HAP-1 (cell line): ENCODE measurements at regions not wholly inside any gene's neighbourhood (a gene's known extent, or its start where the extent isn't known, plus 50 kb on each side); places are given as distances from the start of the nearest gene placed in this dataset.
"Not testable (repeated sequence)": the region's sequence is repeated elsewhere in the genome, so short reads cannot be mapped to it uniquely, and the experiment has no call there.

ENCODE experiments used
- DNase-seq, 2 experiments: peaks; one replicate each; pipeline ENCODE4 v3.0.0-alpha.2; 2016 to 2020; ENCODE audit warnings: low spot score in 2 of 2
- H3K27me3 ChIP-seq: fragments of 250-450 bp; sonication (Bioruptor Pico); 2 replicates; pipeline ENCODE4 v1.5.1; 2020; ENCODE audit warnings: low read depth, mild to moderate bottlenecking, moderate library complexity
- H3K36me3 ChIP-seq: fragments of 250-450 bp; sonication (Bioruptor Pico); replicated peaks from 2 replicates; pipeline ENCODE4 v1.5.1; 2020; ENCODE audit warnings: mild to moderate bottlenecking
- H3K4me1 ChIP-seq: fragments of 250-450 bp; sonication (Bioruptor Pico); 2 replicates; pipeline ENCODE4 v1.5.1; 2020; ENCODE audit warnings: mild to moderate bottlenecking
- H3K4me3 ChIP-seq: fragments of 250-450 bp; sonication (Bioruptor Pico); 2 replicates; pipeline ENCODE4 v1.5.1; 2020; ENCODE audit warnings: mild to moderate bottlenecking, moderate library complexity
- H3K9me3 ChIP-seq: fragments of 250-450 bp; sonication (Bioruptor Pico); 2 replicates; pipeline ENCODE4 v1.5.1; 2020; ENCODE audit warnings: mild to moderate bottlenecking, moderate library complexity
- in situ Hi-C: fragments of 300-500 bp; cut with MboI; formaldehyde crosslinking; loops from 3 replicates; pipeline ENCODE4 v1.14.3; 2020; ENCODE audit warnings: low sequenced_read_pairs, inconsistent platforms, mixed read lengths

DNA sequence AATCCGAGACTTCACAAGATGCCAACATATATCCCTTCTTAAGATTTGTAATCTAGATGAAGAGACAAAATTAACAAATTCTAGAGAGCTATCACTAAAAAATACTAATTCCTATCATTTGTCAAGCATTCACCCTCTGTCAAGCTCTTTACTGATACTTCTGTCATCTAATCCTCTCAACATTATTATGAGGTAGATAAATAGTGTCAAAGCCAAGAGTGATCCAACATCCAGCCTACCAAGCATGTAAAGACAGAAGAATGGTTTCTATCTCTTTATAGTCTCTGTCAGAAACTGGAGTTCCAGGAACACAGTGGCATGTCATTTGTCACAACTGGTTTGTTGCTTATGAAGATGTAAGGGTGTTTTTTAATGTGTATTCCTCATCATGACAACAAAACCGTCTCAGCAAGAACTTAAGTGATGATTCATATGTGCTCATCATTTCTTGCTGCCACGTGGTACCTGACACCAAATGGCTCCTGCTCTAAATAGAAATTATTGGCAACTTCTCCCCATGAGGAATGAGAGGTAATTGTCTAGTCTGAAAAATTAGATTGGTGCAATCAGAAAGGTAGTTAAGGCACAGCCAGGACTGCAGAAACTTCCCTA, 196.8 kb downstream of the TOX3 start:
- Histone ChIP-seq H3K9me3 (no peaks in the 10 kb centered on the region), H3K4me3 (no peak overlapping the region), H3K36me3 (no peaks in the 10 kb centered on the region), H3K4me1 (no peaks in the 10 kb centered on the region), H3K27me3 (no peaks in the 10 kb centered on the region)
- in situ Hi-C loops = no loop called here
- DNase-seq = no peak

DNA sequence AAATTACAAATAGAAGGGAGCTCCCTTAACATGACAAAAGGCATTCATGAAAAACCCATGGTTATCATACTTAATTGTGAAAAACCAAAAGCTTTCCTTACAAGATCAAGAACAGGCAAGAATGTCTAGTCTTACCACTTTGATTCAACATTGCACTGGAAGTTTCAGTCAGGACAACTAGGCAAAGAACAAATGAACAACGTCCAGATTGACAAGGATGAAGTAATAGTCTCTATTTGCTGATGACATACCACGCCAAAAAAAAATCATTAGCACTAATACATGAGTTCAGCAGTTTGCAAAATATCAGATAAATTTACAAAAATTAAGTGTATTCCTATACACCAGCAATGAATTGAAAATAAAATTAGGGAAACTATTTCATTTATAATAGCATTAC, 200.2 kb downstream of the TOX3 start:
- H3K4me1 ChIP-seq = no peaks in the 10 kb centered on the region
- H3K27me3 ChIP-seq = no peaks in the 10 kb centered on the region
- in situ Hi-C loops = no loop called here
- H3K4me3 ChIP-seq = no peak overlapping the region
- no peak for DNase-seq
- H3K9me3 ChIP-seq = no peaks in the 10 kb centered on the region
- H3K36me3 ChIP-seq = no peaks in the 10 kb centered on the region

- H3K9me3 ChIP-seq, H3K4me3 ChIP-seq, H3K27me3 ChIP-seq, in situ Hi-C loops, H3K4me1 ChIP-seq, H3K36me3 ChIP-seq: not testable (repeated sequence)
- DNase-seq = peak in 1 of 2 experiments; percentile 23
Observed at GRCh38 chr16:52333673-52334072, 213.3 kb downstream of the TOX3 start.

- in situ Hi-C loops = no loop called here
- DNase-seq = no peak
- no peaks in the 10 kb centered on the region for H3K4me1 ChIP-seq
- no peaks in the 10 kb centered on the region for H3K27me3 ChIP-seq
- H3K36me3 ChIP-seq = no peaks in the 10 kb centered on the region
- H3K9me3 ChIP-seq = no peaks in the 10 kb centered on the region
- H3K4me3 ChIP-seq = no peak overlapping the region
Observed at GRCh38 chr16:52320930-52321439, 226.0 kb downstream of the TOX3 start.

DNA sequence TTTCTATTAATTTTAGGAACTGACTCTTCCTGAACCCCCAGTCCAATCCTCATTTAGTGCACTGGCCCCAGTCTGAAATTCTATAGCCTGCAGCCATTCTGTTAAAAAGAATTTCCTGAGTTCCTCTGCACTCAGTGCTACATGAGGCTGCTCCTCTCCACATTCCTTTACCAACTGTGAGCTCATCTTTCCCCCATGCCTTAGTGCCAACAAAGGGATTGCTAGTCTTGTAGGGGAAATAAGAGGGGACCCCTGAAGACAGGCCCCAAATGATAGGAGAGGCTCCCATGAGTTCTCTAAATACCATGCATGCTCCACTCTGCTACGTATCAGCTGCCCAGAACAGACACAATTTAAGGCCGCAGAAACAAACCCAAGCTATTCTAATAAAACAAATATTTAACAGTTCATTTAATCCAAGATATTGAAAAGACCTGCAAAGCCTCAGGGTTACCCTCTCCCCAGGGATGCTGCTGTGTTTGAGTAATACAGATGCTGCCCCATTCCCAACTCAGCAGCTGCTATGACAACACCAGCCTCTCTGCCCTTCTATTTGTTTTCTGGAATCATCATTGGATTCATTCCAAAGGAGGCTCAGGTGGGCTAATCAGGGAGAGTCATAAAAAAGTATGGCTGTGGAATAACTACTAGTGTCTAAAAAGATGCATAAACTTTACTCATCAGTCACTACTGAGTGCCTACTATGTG, 228.5 kb downstream of the TOX3 start:
- DNase-seq = no peak
- Histone ChIP-seq H3K4me1 (no peaks in the 10 kb centered on the region), H3K4me3 (no peak overlapping the region), H3K36me3 (no peaks in the 10 kb centered on the region), H3K27me3 (no peaks in the 10 kb centered on the region), H3K9me3 (no peaks in the 10 kb centered on the region)
- in situ Hi-C loops = no loop called here

- H3K4me1 ChIP-seq = no peaks in the 10 kb centered on the region
- no peak overlapping the region for H3K4me3 ChIP-seq
- H3K36me3 ChIP-seq = no peaks in the 10 kb centered on the region
- no peak for DNase-seq
- H3K27me3 ChIP-seq = no peaks in the 10 kb centered on the region
- no peaks in the 10 kb centered on the region for H3K9me3 ChIP-seq
- in situ Hi-C loops = no loop called here
Observed at GRCh38 chr16:52316241-52316640, 230.7 kb downstream of the TOX3 start.

DNA sequence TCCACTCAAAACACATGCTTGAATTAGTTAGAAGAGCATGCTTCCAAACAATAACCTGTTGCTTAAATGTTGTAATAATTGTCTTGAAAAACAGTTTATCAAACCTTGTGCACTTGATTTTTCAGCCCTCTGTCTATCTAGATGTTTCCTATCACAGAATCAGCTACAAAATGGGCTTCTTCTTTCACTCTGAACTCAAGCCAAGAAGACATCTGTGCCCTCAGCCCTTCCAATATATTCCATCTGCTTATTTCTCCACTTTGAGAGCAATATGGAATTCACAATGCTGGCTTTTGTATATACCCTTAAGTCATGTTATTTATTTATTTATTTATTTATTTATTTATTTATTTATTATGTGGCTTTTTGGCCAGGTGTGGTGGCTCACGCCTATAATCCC, 234.2 kb downstream of the TOX3 start:
- no peaks in the 10 kb centered on the region for H3K9me3 ChIP-seq
- in situ Hi-C loops = no loop called here
- H3K4me3 ChIP-seq = no peak overlapping the region
- no peaks in the 10 kb centered on the region for H3K36me3 ChIP-seq
- no peak for DNase-seq
- no peaks in the 10 kb centered on the region for H3K27me3 ChIP-seq
- peaks cover 8% of the 10 kb centered on the region; the same call in 1 of the 2 replicates for H3K4me1 ChIP-seq

DNA sequence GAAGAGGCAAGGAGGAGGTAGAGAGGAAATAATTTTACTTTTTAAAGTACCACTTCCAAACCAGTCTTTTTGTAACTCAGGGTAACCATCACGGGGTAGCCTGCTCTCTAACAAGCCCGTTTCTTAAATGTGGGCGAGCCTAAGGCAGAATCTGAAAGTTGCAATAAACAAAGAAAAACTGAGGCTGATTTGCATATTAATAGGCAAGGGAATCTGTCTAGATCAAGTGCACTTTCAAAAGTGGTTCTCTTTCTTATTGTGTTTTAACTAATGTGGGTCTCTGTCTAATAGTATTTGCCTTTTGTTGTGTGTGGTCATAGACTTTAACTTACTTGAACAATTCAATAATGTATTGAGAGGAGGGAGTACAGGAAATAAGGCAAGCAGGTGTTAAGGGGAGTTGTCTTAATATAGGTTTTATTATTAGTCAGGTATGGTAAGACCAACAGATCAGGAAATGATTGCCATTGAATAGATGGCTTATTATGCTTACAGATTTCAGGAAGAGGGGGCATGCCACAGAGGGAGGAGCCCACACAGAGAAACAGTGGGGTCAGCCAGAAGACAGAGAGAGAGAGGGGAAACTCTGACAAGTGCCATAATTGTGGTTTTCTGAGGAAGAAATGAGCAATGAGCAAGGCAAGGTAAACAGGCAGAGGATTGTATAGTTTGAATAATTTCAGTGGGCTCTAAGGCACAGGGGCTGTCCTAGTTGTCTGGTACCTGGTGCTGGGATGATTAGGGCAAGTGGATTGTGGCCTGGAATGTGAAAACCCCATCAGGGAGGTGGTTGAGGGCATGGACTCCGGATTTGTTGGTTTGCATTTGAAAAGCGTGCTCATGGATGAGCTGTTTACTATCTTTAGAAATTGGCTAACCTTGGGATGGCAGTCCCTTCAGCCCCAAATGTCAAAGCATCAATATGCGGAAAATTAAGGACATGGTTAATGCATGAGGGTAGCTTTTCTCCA, 237.2 kb downstream of the TOX3 start:
- no peaks in the 10 kb centered on the region for H3K36me3 ChIP-seq
- in situ Hi-C loops = no loop called here
- peaks cover 8% of the 10 kb centered on the region; the same call in 1 of the 2 replicates for H3K4me1 ChIP-seq
- H3K9me3 ChIP-seq = no peaks in the 10 kb centered on the region
- H3K27me3 ChIP-seq = no peaks in the 10 kb centered on the region
- H3K4me3 ChIP-seq = no peak overlapping the region
- peak; percentile 10 to 62 for DNase-seq

GRCh38 chr16:52308051-52308450, 238.9 kb downstream of the TOX3 start:
- H3K4me3 ChIP-seq = no peak overlapping the region
- H3K4me1 ChIP-seq = peaks cover 8% of the 10 kb centered on the region; the same call in 1 of the 2 replicates
- no peaks in the 10 kb centered on the region for H3K36me3 ChIP-seq
- no peaks in the 10 kb centered on the region for H3K27me3 ChIP-seq
- no peak for DNase-seq
- in situ Hi-C loops = no loop called here
- H3K9me3 ChIP-seq = no peaks in the 10 kb centered on the region

GRCh38 chr16:52301026-52301425, 245.9 kb downstream of the TOX3 start:
- Histone ChIP-seq H3K36me3 (no peaks in the 10 kb centered on the region), H3K4me3 (no peak overlapping the region), H3K27me3 (no peaks in the 10 kb centered on the region), H3K9me3 (no peaks in the 10 kb centered on the region), H3K4me1 (no peaks in the 10 kb centered on the region)
- no peak for DNase-seq
- in situ Hi-C loops = no loop called here

DNA sequence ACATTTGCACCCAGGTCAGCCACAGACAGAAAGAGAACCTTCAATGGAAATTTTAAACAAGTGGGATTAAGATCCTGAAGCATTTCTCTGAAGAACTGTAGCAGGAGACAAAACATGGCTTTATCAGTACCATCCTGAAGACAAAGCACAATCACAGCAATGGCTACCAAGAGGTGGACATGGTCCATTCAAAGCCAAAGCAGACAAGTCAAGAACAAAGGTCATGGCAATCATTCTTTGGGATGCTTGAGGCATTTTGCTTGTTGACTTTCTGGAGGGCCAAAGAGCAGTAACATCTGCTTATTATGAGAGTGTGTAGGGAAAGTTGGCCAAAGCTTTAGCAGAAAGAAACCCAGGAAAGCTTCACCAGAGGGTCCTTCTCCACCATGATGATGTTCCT, 248.2 kb downstream of the TOX3 start:
- H3K4me3 ChIP-seq = no peak overlapping the region
- H3K4me1 ChIP-seq = no peaks in the 10 kb centered on the region
- in situ Hi-C loops = no loop called here
- no peak for DNase-seq
- no peaks in the 10 kb centered on the region for H3K9me3 ChIP-seq
- no peaks in the 10 kb centered on the region for H3K27me3 ChIP-seq
- H3K36me3 ChIP-seq = no peaks in the 10 kb centered on the region

GRCh38 chr16:52296706-52297315, 250.1 kb downstream of the TOX3 start:
- H3K27me3 ChIP-seq, DNase-seq, H3K4me3 ChIP-seq, H3K9me3 ChIP-seq, H3K36me3 ChIP-seq, H3K4me1 ChIP-seq, in situ Hi-C loops: not testable (repeated sequence)

DNA sequence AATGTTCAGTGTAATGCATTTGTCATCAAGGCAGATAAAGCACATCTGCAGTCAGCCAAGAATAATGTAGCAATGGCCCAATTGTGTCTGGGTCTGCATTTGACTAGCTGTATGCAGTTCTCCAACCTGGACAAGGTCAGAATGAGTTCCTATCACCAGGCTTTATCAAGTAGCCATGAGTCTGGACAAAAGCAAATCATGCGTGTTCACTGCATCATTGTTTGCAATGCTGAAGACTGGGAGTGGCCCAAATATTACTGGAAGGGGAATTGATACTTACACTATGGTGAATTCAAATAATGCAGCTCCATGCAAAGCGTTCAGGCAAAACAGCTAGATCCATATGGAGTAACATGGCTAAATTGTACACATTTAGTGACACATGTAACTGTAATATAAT, 250.9 kb downstream of the TOX3 start:
- in situ Hi-C loops = no loop called here
- no peaks in the 10 kb centered on the region for H3K36me3 ChIP-seq
- no peaks in the 10 kb centered on the region for H3K27me3 ChIP-seq
- DNase-seq = no peak
- H3K4me3 ChIP-seq = no peak overlapping the region
- peaks cover 3% of the 10 kb centered on the region; the same call in 1 of the 2 replicates for H3K4me1 ChIP-seq
- no peaks in the 10 kb centered on the region for H3K9me3 ChIP-seq
